ENCODE measurements at regions not wholly inside any gene's neighbourhood (a gene's known extent, or its start where the extent isn't known, plus 50 kb on each side); places are given as distances from the start of the nearest gene placed in this dataset.

DNA sequence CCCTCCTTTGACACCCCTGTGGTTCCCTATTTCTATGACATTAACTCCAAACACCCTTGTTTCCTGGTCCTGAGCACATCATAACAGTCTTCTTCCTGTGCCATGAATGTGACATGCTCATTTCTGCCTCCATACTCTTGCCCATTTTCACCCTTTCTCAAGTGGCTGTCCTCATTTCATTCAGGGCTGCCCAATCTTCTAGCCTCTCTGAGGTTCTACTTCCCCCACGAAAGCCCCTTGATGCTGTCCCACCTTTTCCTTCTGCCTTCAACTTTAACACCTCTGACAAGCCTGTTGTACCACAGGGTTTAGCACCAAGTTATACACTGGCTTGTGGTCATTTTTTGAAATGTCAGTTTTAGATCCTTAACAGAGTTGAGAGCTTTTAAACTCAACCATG is 136.2 kb upstream of the BOD1L1 start:
- no peak for TF ChIP-seq POLR2AphosphoS5 (IDR thresholded peaks at IDR 0.05)
- TF ChIP-seq EP300 (IDR thresholded peaks at IDR 0.05), result no peak
- no peak for TF ChIP-seq CTCF (IDR thresholded peaks at IDR 0.05)
- no peak for TF ChIP-seq POLR2A (IDR thresholded peaks at IDR 0.05; ENCODE audit: low read depth)

Data from esophagus muscularis mucosa (tissue), 4 donors.